ENCODE measurements at regions not wholly inside any gene's neighbourhood (a gene's known extent, or its start where the extent isn't known, plus 50 kb on each side); places are given as distances from the start of the nearest gene placed in this dataset.

GRCh38 chr6:139498715-139499114, 124.3 kb upstream of the CITED2 start:
- Mint-ChIP-seq H3K36me3 (ENCODE audit: low read depth, unreplicated experiment) (no peaks in the 10 kb centered on the region), H3K27ac (ENCODE audit: unreplicated experiment) (no peak overlapping the region), H3K4me1 (ENCODE audit: low read depth, unreplicated experiment) (no peaks in the 10 kb centered on the region), H3K4me3 (ENCODE audit: unreplicated experiment) (no peak overlapping the region), H3K9me3 (ENCODE audit: unreplicated experiment) (peaks cover 2% of the 10 kb centered on the region), H3K27me3 (ENCODE audit: low read depth, unreplicated experiment) (no peaks in the 10 kb centered on the region)
- Histone ChIP-seq H3K36me3 (ENCODE audit: insufficient read depth, low read length) (no peaks in the 10 kb centered on the region), H3K4me3 (ENCODE audit: insufficient read depth, low read depth, low read length) (no peak overlapping the region), H3K4me1 (ENCODE audit: insufficient read depth, low read length) (no peaks in the 10 kb centered on the region), H3K79me2 (ENCODE audit: insufficient read depth, low read length) (no peaks in the 10 kb centered on the region), H4K20me1 (ENCODE audit: insufficient read depth, low read length) (no peaks in the 10 kb centered on the region), H3K27ac (ENCODE audit: low read depth, low read length) (no peak overlapping the region), H3K9me3 (ENCODE audit: insufficient read depth, low read depth, low read length) (peaks cover 3% of the 10 kb centered on the region), H3K9ac (ENCODE audit: low read length) (no peak overlapping the region), H2AFZ (ENCODE audit: low read depth, low read length) (no peak overlapping the region), H3K4me2 (ENCODE audit: low read length) (no peak overlapping the region), H3K27me3 (ENCODE audit: insufficient read depth, low read length) (no peaks in the 10 kb centered on the region)
- no peak for TF ChIP-seq EZH2 (IDR thresholded peaks at IDR 0.05; ENCODE audit: insufficient read depth, low read length)
- TF ChIP-seq CTCF (IDR thresholded peaks at IDR 0.05; ENCODE audit: insufficient read depth, low read depth, low read length), result no peak
- no peak for DNase-seq (ENCODE audit: low read depth)
- FAIRE-seq, result no peak

GRCh38 chr6:139497345-139497961, 123.0 kb upstream of the CITED2 start:
- Histone ChIP-seq H4K20me1 (ENCODE audit: insufficient read depth, low read length) (no peaks in the 10 kb centered on the region), H3K79me2 (ENCODE audit: insufficient read depth, low read length) (no peaks in the 10 kb centered on the region), H2AFZ (ENCODE audit: low read depth, low read length) (no peak overlapping the region), H3K9ac (ENCODE audit: low read length) (no peak overlapping the region), H3K27me3 (ENCODE audit: insufficient read depth, low read length) (no peaks in the 10 kb centered on the region), H3K4me1 (ENCODE audit: insufficient read depth, low read length) (no peaks in the 10 kb centered on the region), H3K27ac (ENCODE audit: low read depth, low read length) (no peak overlapping the region), H3K9me3 (ENCODE audit: insufficient read depth, low read depth, low read length) (peaks cover 3% of the 10 kb centered on the region), H3K4me3 (ENCODE audit: insufficient read depth, low read depth, low read length) (no peak overlapping the region), H3K36me3 (ENCODE audit: insufficient read depth, low read length) (no peaks in the 10 kb centered on the region), H3K4me2 (ENCODE audit: low read length) (no peak overlapping the region)
- FAIRE-seq, result no peak
- Mint-ChIP-seq H3K4me1 (ENCODE audit: low read depth, unreplicated experiment) (no peaks in the 10 kb centered on the region), H3K4me3 (ENCODE audit: unreplicated experiment) (no peak overlapping the region), H3K27me3 (ENCODE audit: low read depth, unreplicated experiment) (no peaks in the 10 kb centered on the region), H3K36me3 (ENCODE audit: low read depth, unreplicated experiment) (no peaks in the 10 kb centered on the region), H3K27ac (ENCODE audit: unreplicated experiment) (no peak overlapping the region), H3K9me3 (ENCODE audit: unreplicated experiment) (peaks cover 2% of the 10 kb centered on the region)
- DNase-seq (ENCODE audit: low read depth), result no peak
- TF ChIP-seq CTCF (IDR thresholded peaks at IDR 0.05; ENCODE audit: insufficient read depth, low read depth, low read length) (no peak), EZH2 (IDR thresholded peaks at IDR 0.05; ENCODE audit: insufficient read depth, low read length) (no peak)

- peaks cover 3% of the 10 kb centered on the region for H3K9me3 ChIP-seq (ENCODE audit: insufficient read depth, low read depth, low read length)
- no peak overlapping the region for H3K9ac ChIP-seq (ENCODE audit: low read length)
- no peaks in the 10 kb centered on the region for H3K4me1 ChIP-seq (ENCODE audit: insufficient read depth, low read length)
- no peaks in the 10 kb centered on the region for H3K27me3 Mint-ChIP-seq (ENCODE audit: low read depth, unreplicated experiment)
- H3K27ac ChIP-seq (ENCODE audit: low read depth, low read length), result no peak overlapping the region
- FAIRE-seq, result no peak
- no peak for DNase-seq (ENCODE audit: low read depth)
- H3K27me3 ChIP-seq (ENCODE audit: insufficient read depth, low read length), result no peaks in the 10 kb centered on the region
- TF ChIP-seq CTCF (IDR thresholded peaks at IDR 0.05; ENCODE audit: insufficient read depth, low read depth, low read length), result no peak
- TF ChIP-seq EZH2 (IDR thresholded peaks at IDR 0.05; ENCODE audit: insufficient read depth, low read length), result no peak
- H3K36me3 ChIP-seq (ENCODE audit: insufficient read depth, low read length), result no peaks in the 10 kb centered on the region
- H3K27ac Mint-ChIP-seq (ENCODE audit: unreplicated experiment), result no peak overlapping the region
- no peaks in the 10 kb centered on the region for H3K36me3 Mint-ChIP-seq (ENCODE audit: low read depth, unreplicated experiment)
- H3K4me3 ChIP-seq (ENCODE audit: insufficient read depth, low read depth, low read length), result no peak overlapping the region
- no peaks in the 10 kb centered on the region for H3K79me2 ChIP-seq (ENCODE audit: insufficient read depth, low read length)
- H2AFZ ChIP-seq (ENCODE audit: low read depth, low read length), result no peak overlapping the region
- no peak overlapping the region for H3K4me2 ChIP-seq (ENCODE audit: low read length)
- no peaks in the 10 kb centered on the region for H3K4me1 Mint-ChIP-seq (ENCODE audit: low read depth, unreplicated experiment)
- H4K20me1 ChIP-seq (ENCODE audit: insufficient read depth, low read length), result no peaks in the 10 kb centered on the region
- peaks cover 2% of the 10 kb centered on the region for H3K9me3 Mint-ChIP-seq (ENCODE audit: unreplicated experiment)
- no peak overlapping the region for H3K4me3 Mint-ChIP-seq (ENCODE audit: unreplicated experiment)
These were observed 122.4 kb upstream of the CITED2 start for GRCh38 chr6:139496654-139497344.
